ENCODE measurements at regions not wholly inside any gene's neighbourhood (a gene's known extent, or its start where the extent isn't known, plus 50 kb on each side); places are given as distances from the start of the nearest gene placed in this dataset.

- H3K4me3 ChIP-seq (ENCODE audit: low read depth, low read length), result no peak overlapping the region
- no peak for TF ChIP-seq CTCF (IDR thresholded peaks at IDR 0.05; ENCODE audit: insufficient read depth, low read length)
- DNase-seq (ENCODE audit: low read depth), result no peak
These were observed 783.4 kb upstream of the GRAMD2B start for GRCh38 chr5:125639858-125640257.

- DNase-seq (ENCODE audit: low read depth), result no peak
- no peak for TF ChIP-seq CTCF (IDR thresholded peaks at IDR 0.05; ENCODE audit: insufficient read depth, low read length)
- no peak overlapping the region for H3K4me3 ChIP-seq (ENCODE audit: low read depth, low read length)
These were observed 770.4 kb upstream of the GRAMD2B start for GRCh38 chr5:125652761-125653160.

- DNase-seq (ENCODE audit: low read depth), result no peak
- TF ChIP-seq CTCF (IDR thresholded peaks at IDR 0.05; ENCODE audit: insufficient read depth, low read length), result no peak
- no peak overlapping the region for H3K4me3 ChIP-seq (ENCODE audit: low read depth, low read length)
These were observed 768.8 kb upstream of the GRAMD2B start for GRCh38 chr5:125654392-125654791.

GRCh38 chr5:125655156-125655555 lies 768.1 kb upstream of the GRAMD2B start:
- no peak for DNase-seq (ENCODE audit: low read depth)
- no peak overlapping the region for H3K4me3 ChIP-seq (ENCODE audit: low read depth, low read length)
- TF ChIP-seq CTCF (IDR thresholded peaks at IDR 0.05; ENCODE audit: insufficient read depth, low read length), result no peak

- TF ChIP-seq CTCF (IDR thresholded peaks at IDR 0.05; ENCODE audit: insufficient read depth, low read length), result no peak
- DNase-seq (ENCODE audit: low read depth), result no peak
- no peak overlapping the region for H3K4me3 ChIP-seq (ENCODE audit: low read depth, low read length)
These were observed 765.3 kb upstream of the GRAMD2B start for GRCh38 chr5:125657936-125658335.

DNA sequence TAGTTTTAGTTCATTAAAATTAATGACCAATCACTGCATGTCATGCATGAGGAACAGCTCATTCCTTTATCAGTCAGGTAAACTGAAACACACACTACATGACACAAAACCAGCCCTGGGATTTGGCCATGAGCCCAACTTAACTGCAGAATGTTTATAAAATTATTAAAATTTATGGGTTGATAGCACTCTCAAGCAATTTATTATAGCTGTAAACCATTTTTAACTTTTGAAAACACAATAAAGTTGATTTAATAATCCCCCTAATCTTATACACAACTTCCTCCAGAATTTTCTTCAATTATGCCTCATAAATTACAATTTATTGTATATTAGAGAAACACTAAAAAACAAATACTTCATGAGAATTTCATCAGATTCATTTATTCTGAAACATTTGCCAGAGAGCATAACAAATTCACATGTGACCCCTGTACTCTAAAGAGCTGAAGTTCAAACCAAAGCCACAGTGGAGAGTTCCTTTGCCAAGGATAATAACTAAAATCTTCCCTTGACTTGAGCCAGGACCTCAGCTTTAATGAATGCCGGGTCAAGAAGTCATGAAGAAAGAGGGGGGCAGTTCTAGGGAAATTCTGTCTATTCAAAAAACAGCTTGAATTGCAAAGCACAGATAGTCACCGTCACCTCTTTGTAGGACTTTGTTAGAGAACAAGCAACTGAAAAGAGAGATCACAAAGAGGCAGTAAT lies 763.7 kb upstream of the GRAMD2B start:
- TF ChIP-seq CTCF (IDR thresholded peaks at IDR 0.05; ENCODE audit: insufficient read depth, low read length), result no peak
- H3K4me3 ChIP-seq (ENCODE audit: low read depth, low read length), result no peak overlapping the region
- DNase-seq (ENCODE audit: low read depth), result peak; percentile 77
